NCI-H1048 (cell line): ENCODE measurements at regions not wholly inside any gene's neighbourhood (a gene's known extent, or its start where the extent isn't known, plus 50 kb on each side); places are given as distances from the start of the nearest gene placed in this dataset.
"Not testable (repeated sequence)": the region's sequence is repeated elsewhere in the genome, so short reads cannot be mapped to it uniquely, and the experiment has no call there.

Experiments used
- DNase-seq: peaks from one replicate; lab custom pipeline; 2025; lab: John Stamatoyannopoulos, UW

DNA sequence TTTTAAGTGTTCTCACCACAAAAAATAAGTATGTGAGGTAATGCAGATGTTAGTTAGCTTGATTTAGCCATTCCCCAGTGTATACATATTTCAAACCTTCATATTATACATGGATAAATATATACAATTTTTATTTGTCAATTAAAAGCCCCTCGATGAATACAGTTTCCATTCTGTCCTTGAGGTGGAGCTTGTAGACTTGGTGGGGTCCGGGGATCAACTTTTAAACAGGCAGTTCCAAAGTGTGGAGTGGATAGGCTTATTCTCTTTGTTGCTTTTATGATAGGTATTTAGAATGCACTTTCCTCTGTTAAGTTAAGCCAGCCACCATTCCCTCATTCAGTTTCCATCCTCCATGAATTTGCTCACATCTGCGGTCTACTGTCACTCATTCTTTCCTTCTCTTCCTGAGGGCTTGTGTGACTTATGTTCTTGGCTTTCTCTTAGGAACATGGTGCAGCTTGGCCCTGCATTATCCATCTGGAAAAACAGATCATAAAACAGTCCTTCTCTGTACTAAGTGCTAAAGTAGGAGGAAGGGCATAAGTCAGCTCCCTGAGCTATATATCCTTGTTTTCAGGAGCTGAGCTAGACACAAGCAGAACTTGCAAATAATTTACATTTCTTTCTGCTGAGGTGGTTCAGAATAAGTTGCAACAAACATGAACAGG, 149.1 kb downstream of the NFKBIZ start:
- DNase-seq, result no peak

DNA sequence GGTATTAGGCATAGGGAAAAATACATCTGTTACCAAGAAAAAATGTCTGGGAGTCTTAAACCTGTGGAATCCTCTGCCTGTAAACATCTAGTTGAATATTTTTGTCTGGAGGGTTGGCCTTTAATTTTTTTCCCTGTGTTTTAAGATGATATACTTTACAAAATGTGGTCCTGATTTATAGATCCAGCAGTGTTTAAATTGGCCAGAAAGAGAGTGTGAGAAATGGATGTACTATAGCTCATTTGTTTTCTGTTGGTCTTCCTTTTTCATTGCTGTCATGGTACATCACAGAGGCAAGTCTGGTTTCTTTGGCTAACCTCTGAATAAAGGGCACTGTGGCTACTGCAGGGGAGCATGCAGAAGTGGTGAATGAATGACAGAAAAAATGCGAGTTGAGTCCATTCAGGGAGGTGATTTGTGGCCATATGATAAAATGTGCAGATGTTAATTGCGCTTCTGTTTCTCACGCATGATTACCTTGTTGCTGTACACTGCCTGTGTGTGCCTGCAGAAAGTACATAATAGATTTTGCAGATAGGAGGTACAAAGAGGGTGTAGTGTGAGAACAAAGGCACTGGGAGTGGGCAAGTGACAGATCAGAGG, 150.0 kb downstream of the NFKBIZ start:
- DNase-seq, result no peak

DNA sequence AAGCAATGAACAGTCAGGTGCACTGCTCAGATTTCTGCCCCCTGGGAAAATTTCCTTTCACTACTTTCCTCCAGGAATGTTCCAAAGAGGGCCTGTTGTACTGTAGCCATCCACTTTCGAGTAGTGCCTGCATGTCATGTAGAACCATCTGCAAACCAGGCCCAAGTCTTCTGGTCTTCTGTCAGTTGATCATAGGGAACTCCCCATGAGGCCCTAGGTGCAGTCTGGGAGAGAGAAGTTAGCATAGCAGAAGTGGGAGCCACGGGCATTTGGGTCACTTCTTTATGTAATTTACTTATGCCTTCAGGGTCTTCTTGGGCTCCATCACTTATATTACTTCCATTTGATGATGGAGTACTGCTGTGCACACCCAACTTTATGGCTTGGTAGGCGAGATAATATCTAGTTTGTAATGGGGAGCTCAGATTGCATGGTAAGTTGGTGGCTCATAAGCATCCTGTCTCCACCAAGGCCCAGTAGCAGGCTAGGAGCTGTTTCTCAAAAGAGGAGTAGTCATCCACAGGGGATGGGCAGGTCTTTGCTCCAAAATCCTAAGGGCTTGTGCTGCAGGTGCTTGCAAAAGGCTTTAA, 151.4 kb downstream of the NFKBIZ start:
- no peak for DNase-seq

DNA sequence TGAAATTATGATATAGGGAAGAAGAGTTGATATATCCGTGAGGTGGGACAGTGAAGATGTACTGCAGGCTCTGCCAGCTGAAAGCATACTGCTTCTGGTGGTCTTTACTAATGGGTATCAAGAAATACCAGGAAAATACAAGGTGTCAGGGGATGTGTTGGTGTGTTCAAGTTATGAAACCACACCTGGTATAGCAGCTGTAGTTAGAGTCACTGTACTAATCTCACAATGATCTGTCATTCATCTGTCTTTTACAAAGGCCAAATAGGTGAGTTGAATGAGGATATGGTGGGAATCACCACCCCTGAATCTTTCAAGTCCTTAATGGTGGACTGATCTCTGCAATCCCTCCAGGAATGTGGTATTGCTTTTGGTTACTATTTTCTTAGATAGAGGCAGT, 152.7 kb downstream of the NFKBIZ start:
- no peak for DNase-seq

DNA sequence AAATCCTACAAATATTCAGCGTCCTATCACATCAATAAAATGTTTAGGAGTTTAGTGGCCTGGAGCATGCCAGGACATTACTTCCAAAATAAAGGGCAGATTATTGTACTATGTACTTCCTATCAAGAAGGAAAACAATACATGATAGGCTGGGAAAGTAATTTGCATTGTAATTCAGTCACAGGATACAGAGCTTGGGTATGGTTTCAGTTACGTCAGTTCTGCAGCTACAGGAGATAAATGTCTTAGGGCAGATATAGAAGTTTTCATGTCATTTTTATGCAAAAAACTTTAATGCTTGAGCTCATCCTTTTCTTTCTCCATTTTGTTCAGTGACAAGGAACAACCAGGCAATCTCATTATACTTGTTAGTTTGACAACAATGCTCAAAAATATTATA, 155.2 kb downstream of the NFKBIZ start:
- DNase-seq, result no peak

DNA sequence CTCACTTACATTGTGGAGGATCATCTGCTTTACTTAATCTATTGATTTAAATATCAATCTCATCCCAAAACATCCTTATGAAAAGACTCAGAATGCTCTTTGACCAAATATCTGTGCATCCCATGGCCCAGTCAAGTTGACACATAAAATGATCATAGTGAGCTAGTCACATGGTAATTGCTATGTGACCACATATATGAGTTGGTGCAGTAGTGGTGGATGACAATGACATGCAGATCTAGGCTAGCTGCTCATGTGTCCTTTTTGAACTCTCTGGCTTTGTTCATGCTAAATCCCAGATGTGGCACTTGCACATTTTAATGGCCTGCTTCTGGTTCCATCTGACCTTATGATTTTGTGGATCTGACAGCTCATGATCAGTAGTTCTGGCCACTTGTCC, 156.2 kb downstream of the NFKBIZ start:
- DNase-seq, result no peak

DNA sequence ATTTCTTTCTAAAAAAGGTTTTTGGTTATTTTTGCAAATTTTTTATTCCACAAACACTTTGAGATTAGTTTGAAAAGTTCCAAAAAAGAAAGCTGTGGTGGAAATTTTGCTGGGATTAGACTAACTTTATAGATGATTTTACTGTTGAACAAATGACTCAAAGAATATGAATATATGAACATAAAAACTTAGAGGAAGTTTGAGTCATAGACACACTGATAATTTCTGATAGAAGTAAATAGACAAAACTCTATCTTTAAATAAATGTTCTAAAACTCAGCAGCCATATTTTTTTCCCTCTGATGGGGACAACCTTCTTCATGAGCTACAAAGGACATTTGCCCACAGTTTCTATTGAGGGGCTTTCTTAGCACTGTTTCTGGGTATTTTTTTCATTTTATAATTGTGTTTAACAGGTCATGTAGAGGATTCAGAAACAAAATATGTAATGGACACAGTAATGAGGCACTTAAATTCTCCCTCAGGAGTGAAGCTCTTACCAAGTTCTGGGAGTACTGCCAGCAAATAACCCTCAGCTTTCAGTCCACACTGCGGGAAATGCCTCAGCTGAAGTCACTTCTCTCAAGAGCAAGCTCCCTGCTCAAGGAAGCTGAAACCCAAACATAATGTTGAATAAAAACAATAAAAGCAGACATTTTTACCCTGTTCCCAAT, 157.6 kb downstream of the NFKBIZ start:
- DNase-seq, result no peak

DNA sequence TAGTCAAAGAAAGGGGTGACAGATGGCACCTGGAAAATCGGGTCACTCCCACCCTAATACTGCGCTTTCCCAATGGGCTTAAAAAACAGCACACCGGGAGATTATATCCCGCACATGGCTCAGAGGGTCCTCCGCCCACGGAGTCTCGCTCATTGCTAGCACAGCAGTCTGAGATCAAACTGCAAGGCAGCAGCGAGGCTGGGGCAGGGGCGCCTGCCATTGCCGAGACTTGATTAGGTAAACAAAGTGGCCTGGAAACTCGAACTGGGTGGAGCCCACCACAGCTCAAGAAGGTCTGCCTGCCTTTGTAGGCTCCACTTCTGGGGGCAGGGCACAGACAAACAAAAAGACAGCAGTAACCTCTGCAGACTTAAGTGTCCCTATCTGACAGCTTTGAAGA, 159.1 kb downstream of the NFKBIZ start:
- not testable (repeated sequence) for DNase-seq

DNA sequence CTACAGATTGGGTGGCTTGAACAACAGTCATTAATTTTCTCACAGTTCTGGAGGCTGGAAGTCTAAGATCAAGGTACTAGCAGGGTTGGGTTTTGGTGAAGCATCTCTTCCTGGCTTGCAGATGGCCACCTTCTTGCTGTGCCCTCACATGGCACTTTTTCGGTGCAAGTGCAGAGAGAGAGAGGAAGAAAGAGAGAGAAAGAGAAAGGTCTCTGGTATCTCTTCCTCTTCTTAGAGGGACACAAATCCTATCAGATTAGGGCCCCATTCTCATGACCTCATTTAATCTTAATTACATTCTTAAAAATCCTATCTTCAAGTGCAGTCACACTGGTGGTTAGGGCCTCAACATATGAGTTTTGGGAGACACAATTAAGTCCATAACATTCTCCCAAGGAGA, 167.1 kb downstream of the NFKBIZ start:
- DNase-seq, result no peak

DNA sequence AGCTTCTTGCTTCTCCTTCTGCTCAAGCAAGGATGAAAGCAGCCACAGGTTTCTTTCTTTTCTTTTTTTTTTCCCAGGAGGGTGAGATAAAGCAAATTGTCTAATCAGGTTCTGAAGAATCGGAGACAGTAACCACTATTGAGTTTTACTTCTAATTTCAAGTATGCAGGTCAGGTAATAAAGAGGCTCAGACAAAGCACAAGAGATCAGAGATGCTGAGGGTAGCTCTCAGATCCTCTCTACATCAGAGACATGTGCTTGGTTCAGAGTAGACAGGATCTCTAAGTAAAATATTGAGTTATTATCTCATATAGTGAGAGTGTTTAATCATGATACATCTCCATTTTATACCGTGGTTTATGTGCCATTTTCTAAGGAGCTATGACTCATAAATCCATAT, 168.5 kb downstream of the NFKBIZ start:
- no peak for DNase-seq

DNA sequence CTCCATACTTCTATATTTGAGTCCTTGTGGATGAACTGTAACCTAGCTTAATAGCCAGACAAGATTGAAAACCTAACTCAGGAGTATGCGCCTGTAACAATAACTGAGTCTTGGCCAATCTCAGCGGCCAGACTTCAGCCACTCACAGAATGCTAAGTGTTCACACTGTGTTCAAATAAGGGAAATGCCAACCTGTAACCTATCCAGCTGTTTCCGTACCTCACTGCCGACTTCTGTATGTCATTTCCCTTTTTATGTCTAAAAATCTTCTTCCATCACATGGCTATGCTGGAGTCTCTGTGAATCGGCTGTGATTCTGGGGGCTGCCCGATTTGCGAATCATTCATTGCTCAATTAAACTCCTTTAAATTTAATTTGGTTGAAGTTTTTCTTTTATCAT, 169.2 kb downstream of the NFKBIZ start:
- DNase-seq, result no peak

DNA sequence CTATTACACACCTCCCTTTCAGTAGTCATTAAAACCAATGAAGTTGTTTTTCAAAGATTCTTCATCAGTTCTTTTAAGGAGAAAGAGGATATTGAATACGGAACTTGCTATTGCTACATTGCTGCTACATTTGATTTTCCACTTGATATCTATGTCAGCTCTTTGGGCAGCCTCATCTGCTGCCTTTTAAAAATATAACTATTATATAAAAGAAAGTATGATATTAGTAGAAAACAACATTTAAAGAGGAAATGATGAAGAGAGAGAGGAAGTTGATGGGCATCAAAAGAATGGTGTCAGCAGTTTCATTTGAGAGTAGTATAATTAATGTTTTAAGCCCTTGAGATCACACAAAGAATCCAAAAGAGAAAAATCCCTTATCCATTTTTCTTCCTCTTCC, 171.4 kb downstream of the NFKBIZ start:
- no peak for DNase-seq

DNA sequence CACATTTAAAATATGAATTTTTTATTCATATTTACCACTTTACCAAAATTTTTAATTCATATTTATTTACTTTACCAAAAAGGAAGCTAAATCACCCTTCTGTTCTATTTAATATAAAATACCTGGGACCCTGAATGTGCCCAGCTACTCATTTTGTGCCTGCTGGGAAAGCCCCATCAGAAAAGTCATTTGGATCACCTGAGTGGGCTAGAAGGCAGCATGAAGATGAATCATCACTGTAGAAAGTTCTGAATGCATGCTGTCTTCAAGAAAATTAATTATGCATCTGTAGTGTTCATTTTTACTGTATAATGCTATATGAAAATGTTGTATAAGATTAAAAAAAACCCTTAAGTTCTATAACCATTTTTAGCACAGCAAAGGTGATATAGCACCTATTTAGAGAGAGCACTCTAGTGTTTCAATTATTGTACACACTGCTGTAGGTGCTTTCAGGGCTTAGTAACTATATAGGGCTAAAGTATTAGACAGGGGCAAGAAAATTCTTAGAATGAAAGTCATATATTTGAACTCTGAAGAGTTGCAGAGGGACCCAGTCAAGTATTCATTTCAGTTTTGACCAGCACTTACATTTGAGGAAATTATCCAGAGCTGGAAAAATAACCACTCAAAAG, 175.1 kb downstream of the NFKBIZ start:
- DNase-seq, result no peak

DNA sequence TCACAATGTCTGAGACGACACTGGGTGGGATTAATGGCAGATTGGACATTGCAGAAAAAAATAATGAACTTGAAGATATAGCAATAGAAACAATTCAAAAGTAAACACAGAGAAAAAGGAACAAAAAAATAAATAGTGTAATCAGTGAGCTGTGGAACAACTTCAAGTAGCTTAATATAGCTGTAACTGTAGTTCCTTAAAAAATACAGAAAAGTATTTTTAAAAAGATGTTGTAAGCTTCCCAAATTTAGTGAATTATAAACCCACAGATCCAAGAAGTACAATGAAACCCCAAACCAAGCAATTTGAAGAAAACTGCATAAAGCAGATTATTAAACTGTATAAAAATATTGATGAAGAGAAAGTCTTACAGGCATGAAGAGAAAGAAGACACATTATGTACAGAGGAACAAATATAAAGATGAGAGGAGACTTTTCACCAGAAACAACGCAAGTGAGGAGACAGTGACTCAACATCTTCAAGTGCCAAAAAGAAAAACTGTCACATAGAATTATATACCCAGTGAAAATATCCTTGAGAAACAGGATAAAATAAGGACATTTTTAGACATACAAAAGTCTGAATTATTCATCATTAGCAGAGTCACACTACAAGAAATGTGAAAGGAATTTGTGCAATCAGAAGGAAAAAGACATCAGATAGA, 176.4 kb downstream of the NFKBIZ start:
- no peak for DNase-seq

DNA sequence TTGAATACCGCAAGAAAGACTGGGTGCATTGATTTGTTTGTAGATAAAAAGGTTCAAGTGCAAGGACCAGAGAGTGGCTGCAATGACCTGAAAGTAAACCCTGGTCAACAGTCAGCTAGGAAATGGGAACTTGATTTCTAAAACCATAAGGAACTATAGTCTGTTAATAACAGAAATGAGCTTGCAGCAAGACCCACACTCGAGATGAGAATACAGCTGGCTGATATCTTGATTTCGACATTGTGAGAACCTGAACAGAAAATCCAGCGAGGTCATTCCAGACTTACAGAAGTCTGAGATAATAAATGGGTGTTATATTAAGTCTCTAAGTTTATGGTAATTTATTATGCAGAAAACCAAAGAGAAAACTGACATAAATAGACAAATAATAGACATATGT, 177.3 kb downstream of the NFKBIZ start:
- DNase-seq, result no peak

DNA sequence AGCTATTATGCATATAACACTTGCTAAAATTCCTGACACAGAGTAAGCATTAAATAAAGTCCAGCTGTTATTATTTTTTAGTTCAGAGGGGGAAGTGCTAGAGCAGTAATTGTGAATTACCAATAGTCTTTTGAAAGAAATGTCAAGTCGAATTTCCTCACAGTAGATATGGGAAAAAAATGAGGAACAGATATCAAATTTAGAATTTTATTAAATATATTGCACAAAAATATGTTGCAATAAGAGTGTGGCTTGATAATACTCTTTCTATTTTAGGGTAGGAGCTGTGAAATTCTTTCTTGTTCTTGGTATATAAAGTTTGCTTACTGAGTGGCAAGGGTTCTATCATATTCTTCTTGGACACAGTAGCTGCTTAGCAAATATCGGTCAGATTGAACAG, 181.3 kb downstream of the NFKBIZ start:
- DNase-seq, result no peak

DNA sequence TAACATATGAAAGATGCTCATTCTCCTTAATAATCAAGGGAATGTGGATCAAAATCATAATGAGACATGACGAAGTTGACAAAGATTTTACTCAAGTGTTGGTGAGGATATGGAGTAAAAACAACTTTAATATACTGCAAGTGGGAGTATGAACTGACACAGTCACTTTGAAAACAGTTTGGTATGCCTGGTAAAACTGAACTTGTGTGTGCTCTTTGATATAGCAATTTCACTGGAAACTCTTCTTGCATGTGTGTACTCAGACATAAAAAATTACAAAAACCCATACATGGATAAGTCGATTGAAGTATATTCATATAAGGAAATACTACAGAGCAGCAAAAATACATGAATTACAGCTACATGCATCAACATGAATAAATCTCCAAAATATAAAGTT, 182.5 kb downstream of the NFKBIZ start:
- DNase-seq, result no peak

DNA sequence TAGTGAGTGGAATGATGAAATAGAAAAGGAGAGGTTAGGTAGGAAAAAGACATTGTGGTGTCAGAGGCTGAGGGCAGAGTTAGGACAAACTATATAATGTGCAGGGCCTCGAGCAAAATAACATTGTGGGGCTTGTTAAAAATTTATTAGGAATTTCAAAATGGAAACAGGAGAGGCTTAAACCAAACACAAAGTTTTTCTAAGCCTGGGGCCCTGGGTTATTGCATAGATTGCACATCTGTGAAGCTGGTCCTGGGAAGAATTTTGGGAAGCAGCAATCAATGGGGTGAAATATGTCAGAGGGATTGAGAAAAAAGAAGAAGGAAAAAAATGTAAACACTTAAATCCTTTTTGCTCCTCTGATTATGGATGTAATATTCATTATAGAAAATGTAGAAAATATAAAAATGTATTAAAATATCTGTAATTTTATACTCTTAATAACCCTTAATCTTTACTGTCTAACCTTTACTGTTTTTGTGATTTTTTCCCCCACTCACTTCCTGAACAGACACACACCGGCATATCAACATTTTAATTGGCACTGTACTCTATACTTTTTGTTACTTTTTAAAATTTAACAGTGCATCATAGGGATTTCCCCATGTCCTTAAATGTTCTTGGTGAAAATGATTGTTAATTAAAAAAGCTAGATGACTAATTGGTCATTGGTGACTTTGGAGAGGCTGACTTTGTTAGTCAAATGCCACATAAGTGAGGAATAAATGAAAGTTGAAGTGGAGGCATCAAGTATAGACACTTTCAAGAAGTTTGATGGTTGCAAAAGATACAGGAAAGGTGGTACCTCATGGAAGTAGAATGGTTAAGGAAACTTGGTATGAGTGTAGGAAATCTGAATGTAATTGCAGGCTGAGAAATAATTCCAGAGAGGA, 183.4 kb downstream of the NFKBIZ start:
- DNase-seq, result no peak

DNA sequence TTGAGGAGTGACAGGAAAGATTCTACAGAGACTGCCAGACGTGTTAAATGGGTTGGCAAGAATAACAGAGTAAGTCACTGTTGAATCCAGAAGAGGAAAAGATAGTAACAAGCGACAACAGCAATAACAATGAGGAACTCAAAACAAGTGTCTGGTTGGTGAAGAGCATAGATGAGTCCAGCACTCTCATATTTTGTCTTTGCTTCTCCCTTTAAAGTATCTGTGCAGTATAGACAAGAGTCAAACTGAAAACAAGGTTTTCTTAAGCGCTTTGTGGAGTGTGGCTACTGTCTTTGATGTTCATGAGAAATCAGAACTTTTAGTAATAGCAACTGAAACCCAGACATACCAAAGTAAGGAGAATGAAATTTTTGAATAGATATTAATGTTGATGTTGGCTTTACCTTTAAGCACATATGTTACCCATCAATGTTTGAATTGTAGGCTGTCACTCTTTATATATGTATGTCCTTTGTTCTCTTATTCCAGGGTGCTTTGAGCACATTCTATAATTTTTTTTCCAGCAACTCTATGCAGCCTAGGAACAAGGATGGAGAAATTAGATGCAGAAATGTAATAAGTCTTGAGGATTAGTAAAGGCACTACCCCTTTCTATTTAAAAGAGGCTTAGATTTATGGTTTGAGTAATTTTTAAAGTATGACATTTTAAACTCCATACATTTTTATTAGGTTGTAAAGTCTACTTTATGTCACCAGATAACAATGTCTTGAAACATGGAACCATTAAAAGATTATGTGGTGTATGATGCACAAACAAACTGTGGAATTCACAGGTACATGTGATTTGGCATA, 185.5 kb downstream of the NFKBIZ start:
- no peak for DNase-seq

DNA sequence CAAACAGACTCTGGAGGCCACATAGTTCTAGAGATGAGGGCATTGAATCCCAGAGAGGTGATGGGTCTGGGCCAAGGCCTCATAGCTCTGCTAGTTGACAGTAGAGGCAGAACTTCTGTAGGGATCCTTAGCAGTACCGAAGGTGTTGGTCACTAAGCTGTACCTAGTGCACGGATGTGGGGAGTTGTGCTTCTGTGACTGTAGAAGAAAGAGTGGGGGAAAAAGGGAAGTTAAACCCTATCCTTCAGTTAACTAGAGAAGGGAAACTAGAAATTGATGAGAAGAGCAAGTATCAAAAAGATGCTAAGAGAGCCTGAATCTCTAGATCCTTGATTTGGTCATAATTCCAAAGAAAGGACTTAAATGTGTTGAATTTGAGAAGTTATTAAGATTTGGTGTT, 186.7 kb downstream of the NFKBIZ start:
- no peak for DNase-seq
